ENCODE measurements at regions not wholly inside any gene's neighbourhood (a gene's known extent, or its start where the extent isn't known, plus 50 kb on each side); places are given as distances from the start of the nearest gene placed in this dataset.

DNA sequence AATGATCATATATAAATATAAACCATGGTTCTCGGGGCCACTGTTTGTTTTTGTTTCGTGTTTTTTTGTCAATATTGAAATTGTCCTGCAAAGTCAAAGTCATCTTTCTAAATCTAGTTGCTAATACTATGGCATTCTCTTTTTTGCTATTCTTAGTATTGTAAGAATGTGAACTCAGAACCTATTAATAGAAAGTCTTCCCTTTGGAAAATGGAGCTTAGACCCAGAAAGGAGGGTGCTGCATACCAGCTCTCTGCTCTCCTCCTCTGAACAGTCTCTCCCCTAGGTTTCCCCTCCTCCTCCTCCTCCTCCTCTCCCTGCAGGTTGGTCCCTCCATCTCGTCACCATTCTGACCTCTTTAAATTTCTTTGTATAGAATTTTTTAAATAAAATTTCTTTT is 150.4 kb upstream of the CCN2 start:
- intact Hi-C loops (cut with DNase I; ENCODE audit: low total_unique reads): no loop called here
- Histone ChIP-seq H3K9me3 (no peaks in the 10 kb centered on the region), H3K27ac (peak overlapping the region; percentile 50 to 51)

DNA sequence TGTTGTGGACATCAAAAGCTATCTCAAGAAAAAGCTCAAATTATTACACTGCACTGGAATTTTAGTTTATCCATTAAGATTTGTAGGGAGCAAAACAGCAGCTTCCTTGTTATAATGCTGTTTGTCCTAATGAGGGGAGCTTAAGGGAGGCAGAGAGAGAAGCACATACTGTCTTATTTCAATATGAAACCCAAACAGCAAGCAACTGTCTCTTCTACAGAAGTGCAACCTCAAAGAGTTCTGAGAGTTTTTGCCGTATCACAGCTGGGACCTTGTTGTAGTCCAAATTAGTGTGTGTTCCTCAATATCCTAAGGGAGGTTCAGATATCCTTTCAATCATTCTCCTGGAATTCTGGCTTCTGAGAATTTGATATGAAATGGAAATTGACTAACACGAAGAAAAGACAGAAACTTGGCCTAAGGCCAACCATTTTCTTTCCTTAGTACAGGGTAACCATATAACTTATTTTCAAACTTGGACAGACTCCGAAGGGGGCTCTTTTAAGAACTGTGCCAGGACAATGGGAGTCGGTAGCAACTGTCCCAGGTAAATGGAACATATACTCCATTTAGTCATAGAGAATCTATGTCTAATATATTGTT is 149.3 kb upstream of the CCN2 start:
- Histone ChIP-seq H3K36me3 (no peaks in the 10 kb centered on the region), H3K27ac (peak overlapping the region; percentile 50 to 51), H3K4me1 (peaks cover 0 to 21% (median 5%) of the 10 kb centered on the region in 4 donors), H3K27me3 (no peaks in the 10 kb centered on the region), H3K4me3 (no peak overlapping the region), H3K9me3 (no peaks in the 10 kb centered on the region)
- no peak for DNase-seq
- intact Hi-C loops (cut with DNase I; ENCODE audit: low total_unique reads): no loop called here
- TF ChIP-seq, protein P1, sequence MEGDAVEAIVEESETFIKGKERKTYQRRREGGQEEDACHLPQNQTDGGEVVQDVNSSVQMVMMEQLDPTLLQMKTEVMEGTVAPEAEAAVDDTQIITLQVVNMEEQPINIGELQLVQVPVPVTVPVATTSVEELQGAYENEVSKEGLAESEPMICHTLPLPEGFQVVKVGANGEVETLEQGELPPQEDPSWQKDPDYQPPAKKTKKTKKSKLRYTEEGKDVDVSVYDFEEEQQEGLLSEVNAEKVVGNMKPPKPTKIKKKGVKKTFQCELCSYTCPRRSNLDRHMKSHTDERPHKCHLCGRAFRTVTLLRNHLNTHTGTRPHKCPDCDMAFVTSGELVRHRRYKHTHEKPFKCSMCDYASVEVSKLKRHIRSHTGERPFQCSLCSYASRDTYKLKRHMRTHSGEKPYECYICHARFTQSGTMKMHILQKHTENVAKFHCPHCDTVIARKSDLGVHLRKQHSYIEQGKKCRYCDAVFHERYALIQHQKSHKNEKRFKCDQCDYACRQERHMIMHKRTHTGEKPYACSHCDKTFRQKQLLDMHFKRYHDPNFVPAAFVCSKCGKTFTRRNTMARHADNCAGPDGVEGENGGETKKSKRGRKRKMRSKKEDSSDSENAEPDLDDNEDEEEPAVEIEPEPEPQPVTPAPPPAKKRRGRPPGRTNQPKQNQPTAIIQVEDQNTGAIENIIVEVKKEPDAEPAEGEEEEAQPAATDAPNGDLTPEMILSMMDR (IDR thresholded peaks at IDR 0.05): no peak

More for the DNA sequence above, 150.4 kb upstream of the CCN2 start:
- no peak for DNase-seq
- TF ChIP-seq, protein P1 (IDR thresholded peaks at IDR 0.05): no peak
- H3K36me3 ChIP-seq: no peaks in the 10 kb centered on the region
- H3K4me1 ChIP-seq: peaks cover 0 to 21% (median 5%) of the 10 kb centered on the region in 4 donors
- no peaks in the 10 kb centered on the region for H3K27me3 ChIP-seq
- H3K4me3 ChIP-seq: no peak overlapping the region

DNA sequence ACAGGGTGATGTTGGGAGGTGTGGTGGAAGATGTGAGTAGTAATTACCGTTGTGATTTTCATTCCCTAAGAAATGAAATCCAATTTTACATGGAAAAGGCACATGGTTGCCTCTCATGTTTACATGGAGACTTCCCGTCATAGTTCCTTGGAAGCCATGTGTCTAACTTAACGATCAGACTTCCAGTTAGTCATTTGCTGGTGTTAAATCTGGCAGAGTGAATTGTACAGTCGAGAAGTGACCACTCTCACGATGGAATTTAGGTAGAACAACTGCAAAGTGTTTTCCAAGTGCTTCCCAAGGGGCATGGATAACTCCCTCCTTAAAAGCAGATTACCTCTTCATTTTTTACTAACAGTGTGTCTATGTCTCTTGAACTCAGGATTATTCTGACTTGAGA is 145.8 kb upstream of the CCN2 start:
- no peak for DNase-seq
- intact Hi-C loops (cut with DNase I; ENCODE audit: low total_unique reads): no loop called here
- no peak overlapping the region for H3K27ac ChIP-seq

DNA sequence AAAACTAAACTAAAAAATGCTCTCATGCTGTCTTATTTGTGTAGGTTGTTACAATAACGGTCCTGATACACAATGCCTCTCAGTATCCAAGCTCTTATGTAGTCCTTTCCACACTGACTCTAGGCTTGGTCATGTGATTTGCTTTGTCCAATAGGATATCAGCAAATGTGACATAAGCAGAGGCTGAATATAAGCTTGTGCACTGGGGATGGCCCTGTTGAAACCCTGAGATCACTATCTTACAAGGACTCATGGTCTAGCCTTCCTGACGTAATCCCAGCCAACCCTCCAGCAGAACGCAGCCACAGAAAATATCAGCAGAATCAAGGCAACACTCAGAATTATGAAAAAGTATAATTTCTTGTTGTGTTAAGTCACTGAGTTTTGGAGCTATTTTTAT is 145.1 kb upstream of the CCN2 start:
- Histone ChIP-seq H3K36me3 (no peaks in the 10 kb centered on the region), H3K4me3 (no peak overlapping the region), H3K27me3 (no peaks in the 10 kb centered on the region), H3K9me3 (no peaks in the 10 kb centered on the region), H3K27ac (no peak overlapping the region), H3K4me1 (peaks cover 0 to 15% (median 5%) of the 10 kb centered on the region in 4 donors)
- intact Hi-C loops (cut with DNase I; ENCODE audit: low total_unique reads): no loop called here
- TF ChIP-seq, protein P1 (IDR thresholded peaks at IDR 0.05): no peak
- DNase-seq: no peak

More for the DNA sequence above, 145.8 kb upstream of the CCN2 start:
- Histone ChIP-seq H3K27me3 (no peaks in the 10 kb centered on the region), H3K4me1 (peaks cover 0 to 21% (median 5%) of the 10 kb centered on the region in 4 donors), H3K4me3 (no peak overlapping the region), H3K9me3 (no peaks in the 10 kb centered on the region), H3K36me3 (no peaks in the 10 kb centered on the region)
- TF ChIP-seq, protein P1 (IDR thresholded peaks at IDR 0.05): no peak

DNA sequence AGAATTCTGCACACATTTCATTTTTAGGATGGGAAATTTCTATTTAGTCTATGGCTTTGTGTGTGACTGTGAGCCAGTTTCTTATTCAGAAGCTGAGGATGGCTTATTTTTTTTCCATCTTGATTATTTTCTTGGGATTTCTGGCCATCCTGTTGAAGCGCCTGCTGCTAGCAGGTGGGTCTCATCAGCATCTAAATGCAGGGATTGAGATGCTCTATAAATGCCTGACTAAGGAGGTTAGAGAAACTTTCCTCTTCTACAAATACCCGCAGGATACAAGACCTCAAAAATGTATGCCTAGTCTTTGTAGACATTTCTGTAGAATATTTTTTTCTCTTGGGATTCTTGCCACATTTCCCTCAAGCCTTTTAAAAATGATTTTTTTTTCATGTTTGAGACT is 138.0 kb upstream of the CCN2 start:
- H3K9me3 ChIP-seq: no peaks in the 10 kb centered on the region
- H3K36me3 ChIP-seq: no peaks in the 10 kb centered on the region
- no peak for DNase-seq
- TF ChIP-seq, protein P1 (IDR thresholded peaks at IDR 0.05): no peak
- H3K27me3 ChIP-seq: no peaks in the 10 kb centered on the region
- intact Hi-C loops (cut with DNase I; ENCODE audit: low total_unique reads): no loop called here
- peaks cover 0 to 32% (median 14%) of the 10 kb centered on the region in 4 donors for H3K4me1 ChIP-seq
- H3K27ac ChIP-seq: no peak overlapping the region
- no peak overlapping the region for H3K4me3 ChIP-seq

Measured in tibial artery (tissue), 4 donors.